ENCODE measurements at regions not wholly inside any gene's neighbourhood (a gene's known extent, or its start where the extent isn't known, plus 50 kb on each side); places are given as distances from the start of the nearest gene placed in this dataset.

GRCh38 chr7:116433246-116433645 is 66.3 kb upstream of the CAV2 start:
- TF ChIP-seq CTCF (IDR thresholded peaks at IDR 0.05; ENCODE audit: low read depth, low read length, missing input control) = no peak
- no peak for TF ChIP-seq SP1 (IDR thresholded peaks at IDR 0.05)
- no peak for TF ChIP-seq FOXA1 (IDR thresholded peaks at IDR 0.05)
- TF ChIP-seq YY1 (IDR thresholded peaks at IDR 0.05) = no peak
- no peak for TF ChIP-seq EGR1 (IDR thresholded peaks at IDR 0.05; ENCODE audit: low read depth in 2 of 2)
